VCaP (cell line): ENCODE measurements at regions not wholly inside any gene's neighbourhood (a gene's known extent, or its start where the extent isn't known, plus 50 kb on each side); places are given as distances from the start of the nearest gene placed in this dataset.

Experiments
- H3K27ac ChIP-seq: fragments of 450-650 bp; 2 replicates; pipeline ENCODE4 v1.5.1; 2017
- CTCF ChIP-seq: fragments of 450-650 bp; conservative IDR thresholded peaks from 2 replicates; pipeline ENCODE4 v1.5.1; 2017; ENCODE audit warnings: mild to moderate bottlenecking, moderate library complexity

GRCh38 chr1:196143602-196144342 is 464.5 kb downstream of the KCNT2 start:
- 0 out of 2 replicates have a peak, but pooled peaks have one; percentile 12 for TF ChIP-seq CTCF
- H3K27ac ChIP-seq = no peak overlapping the region

GRCh38 chr1:196142111-196142640 is 466.1 kb downstream of the KCNT2 start:
- no peak for TF ChIP-seq CTCF
- H3K27ac ChIP-seq = no peak overlapping the region

- TF ChIP-seq CTCF = no peak
- no peak overlapping the region for H3K27ac ChIP-seq
Observed at GRCh38 chr1:196136396-196136795, 471.8 kb downstream of the KCNT2 start.

GRCh38 chr1:196131691-196132090 is 476.5 kb downstream of the KCNT2 start:
- H3K27ac ChIP-seq = no peak overlapping the region
- no peak for TF ChIP-seq CTCF

- no peak for TF ChIP-seq CTCF
- H3K27ac ChIP-seq = no peak overlapping the region
Observed at GRCh38 chr1:196128835-196129234, 479.4 kb downstream of the KCNT2 start.

GRCh38 chr1:196121181-196121580 is 487.1 kb downstream of the KCNT2 start:
- H3K27ac ChIP-seq = no peak overlapping the region
- no peak for TF ChIP-seq CTCF

- no peak overlapping the region for H3K27ac ChIP-seq
- no peak for TF ChIP-seq CTCF
Observed at GRCh38 chr1:196115646-196116045, 492.6 kb downstream of the KCNT2 start.
